NOMO-1 treated with dmso at 0.1 percent for 144 hours (cell line): ENCODE measurements at regions not wholly inside any gene's neighbourhood (a gene's known extent, or its start where the extent isn't known, plus 50 kb on each side); places are given as distances from the start of the nearest gene placed in this dataset.

Source experiments
- DNase-seq: peaks from one replicate; lab custom pipeline; 2025; ENCODE audit not compliant: unreplicated experiment; lab: John Stamatoyannopoulos, UW

- DNase-seq = no peak
These were observed 88.2 kb downstream of the TMA16 start for GRCh38 chr4:163582703-163583102.

- DNase-seq = peak; percentile 65
These were observed 93.4 kb downstream of the TMA16 start for GRCh38 chr4:163587867-163588266.

- no peak for DNase-seq
These were observed 94.0 kb downstream of the TMA16 start for GRCh38 chr4:163588532-163588931.

DNA sequence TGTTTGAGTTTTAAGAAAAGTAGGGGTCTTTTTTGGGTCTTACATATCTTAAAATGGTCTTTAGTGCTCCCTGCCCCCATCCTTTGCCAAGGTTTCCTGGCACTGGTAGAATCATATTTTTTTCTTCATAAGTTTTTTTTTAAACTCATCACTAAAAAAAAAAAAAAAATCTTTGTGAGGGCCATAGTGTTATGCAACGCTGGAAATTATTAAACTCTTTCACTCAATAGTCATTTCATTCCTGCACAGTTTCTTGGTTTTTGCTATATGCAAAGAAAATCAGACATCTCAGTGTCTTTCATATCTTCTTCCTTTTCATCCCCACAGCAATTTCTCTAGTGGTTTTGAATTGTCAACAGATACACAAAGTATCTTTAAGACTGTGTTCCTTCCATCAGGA, 95.6 kb downstream of the TMA16 start:
- no peak for DNase-seq

- DNase-seq = no peak
These were observed 96.3 kb downstream of the TMA16 start for GRCh38 chr4:163590619-163591264.

DNA sequence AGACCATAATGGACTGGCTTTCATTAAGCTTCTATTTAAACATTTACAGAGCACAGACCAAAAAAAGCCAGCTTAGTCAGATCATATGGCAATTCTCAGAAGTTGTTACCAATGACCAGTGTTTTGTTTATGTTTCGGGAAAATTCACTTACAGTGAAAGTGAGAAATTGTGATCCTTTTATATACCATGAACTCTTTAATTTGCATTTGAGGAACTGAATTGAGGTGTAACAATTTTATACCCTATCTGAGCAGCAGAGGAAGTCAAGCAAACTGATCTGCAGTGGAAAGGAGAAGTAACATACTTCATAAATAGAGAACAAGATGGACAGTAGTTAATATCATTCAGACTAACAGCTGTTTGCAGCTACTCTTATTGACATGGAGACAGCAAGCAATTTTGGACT, 97.1 kb downstream of the TMA16 start:
- peak; percentile 64 for DNase-seq

- DNase-seq = no peak
These were observed 97.7 kb downstream of the TMA16 start for GRCh38 chr4:163592212-163592611.

GRCh38 chr4:163595580-163595979, 101.1 kb downstream of the TMA16 start:
- peak; percentile 37 for DNase-seq

- DNase-seq = no peak
These were observed 103.5 kb downstream of the TMA16 start for GRCh38 chr4:163598028-163598427.

DNA sequence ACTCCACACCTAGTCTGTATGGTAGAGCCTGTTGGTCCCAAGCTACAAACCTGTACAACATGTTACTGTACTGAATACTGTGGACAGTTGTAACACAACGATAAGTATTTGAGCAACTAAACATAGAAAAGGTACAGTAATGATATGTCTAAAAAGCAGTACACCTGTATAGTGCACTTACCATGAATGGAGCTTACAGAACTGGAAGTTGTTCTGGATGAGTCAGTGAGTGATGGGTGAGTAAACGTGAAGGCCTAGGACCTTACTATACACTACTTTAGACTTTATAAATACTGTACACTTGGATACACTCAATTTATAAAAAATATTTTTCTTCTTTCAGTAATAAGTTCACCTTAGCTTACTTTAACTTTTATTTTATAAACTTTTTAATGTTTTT, 104.0 kb downstream of the TMA16 start:
- DNase-seq = no peak

- DNase-seq = peak; percentile 87
These were observed 106.2 kb downstream of the TMA16 start for GRCh38 chr4:163600727-163601126.

GRCh38 chr4:163603257-163603656, 108.8 kb downstream of the TMA16 start:
- no peak for DNase-seq

DNA sequence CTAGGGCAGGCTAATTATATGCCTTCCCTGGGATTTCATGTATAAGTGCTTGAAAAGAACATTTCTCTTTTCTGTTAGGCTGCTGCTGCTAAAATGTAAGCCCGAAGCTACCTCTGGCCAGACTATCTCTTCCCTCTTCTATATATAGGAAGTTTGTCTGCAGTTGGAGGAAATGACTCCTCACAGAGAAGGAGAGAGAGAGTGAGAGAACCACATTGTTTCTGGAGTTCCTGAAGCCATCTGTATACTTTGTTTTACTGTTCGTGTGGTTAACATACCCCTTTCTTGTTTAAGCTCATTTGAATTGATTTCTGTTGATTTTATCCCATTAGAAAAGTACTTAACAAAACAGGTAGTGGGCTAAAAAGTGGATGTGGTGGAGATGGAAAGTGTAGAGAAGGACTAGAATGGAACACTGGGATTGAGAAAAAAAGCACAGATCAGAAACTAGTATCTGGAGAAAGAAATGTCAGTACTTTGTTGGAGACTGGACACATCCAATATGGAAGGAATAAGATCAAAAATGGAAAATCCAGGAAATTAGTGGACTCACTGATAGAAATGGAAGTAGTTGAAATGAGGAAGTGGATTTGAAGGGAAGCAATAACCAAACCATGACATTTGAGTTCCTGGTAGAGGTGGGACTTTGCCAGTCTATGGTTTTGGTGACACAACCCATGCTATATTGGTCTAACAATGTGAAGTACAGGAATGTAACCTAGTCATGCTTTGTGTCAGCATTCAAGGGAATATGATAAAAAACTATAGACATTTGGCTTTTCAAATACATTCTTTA, 112.6 kb downstream of the TMA16 start:
- peak; percentile 65 for DNase-seq

- DNase-seq = no peak
These were observed 114.5 kb downstream of the TMA16 start for GRCh38 chr4:163609019-163609418.

DNA sequence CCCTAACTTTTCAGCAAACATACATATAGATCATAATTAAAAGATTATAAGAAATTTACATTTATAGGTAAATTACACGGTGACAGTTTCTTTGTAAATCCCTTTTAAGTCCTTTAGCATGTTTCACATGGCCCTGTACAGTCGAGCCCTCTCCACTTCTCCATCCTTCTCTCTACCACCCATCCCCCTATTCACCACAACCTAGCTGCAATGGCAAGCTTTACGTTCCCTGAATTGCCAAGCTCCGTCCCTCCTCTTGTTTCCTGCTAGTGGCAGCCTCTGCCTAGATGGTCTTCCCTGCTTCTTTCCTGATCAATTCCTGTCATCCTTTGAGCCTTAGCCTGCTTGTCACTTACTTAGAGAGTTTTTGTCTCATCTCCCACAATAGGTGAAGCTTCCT, 116.2 kb downstream of the TMA16 start:
- no peak for DNase-seq

DNA sequence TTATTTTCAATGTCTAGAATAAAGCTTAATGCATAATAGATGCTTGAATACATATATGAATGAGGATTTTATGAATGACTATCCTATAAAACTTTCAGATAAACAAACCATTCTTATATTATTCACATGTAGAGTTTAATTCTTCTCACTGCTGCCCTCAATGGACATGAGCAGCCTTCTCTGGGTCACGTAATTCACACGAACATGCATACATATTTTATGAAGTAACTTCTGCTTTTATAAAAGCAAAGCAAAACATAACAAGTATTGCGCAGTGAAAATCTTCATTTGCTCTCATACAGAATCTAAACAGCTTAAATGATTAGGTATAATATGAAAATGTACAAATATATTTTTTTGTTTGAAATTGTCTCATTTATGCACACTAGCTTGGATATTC, 116.7 kb downstream of the TMA16 start:
- peak; percentile 12 for DNase-seq

DNA sequence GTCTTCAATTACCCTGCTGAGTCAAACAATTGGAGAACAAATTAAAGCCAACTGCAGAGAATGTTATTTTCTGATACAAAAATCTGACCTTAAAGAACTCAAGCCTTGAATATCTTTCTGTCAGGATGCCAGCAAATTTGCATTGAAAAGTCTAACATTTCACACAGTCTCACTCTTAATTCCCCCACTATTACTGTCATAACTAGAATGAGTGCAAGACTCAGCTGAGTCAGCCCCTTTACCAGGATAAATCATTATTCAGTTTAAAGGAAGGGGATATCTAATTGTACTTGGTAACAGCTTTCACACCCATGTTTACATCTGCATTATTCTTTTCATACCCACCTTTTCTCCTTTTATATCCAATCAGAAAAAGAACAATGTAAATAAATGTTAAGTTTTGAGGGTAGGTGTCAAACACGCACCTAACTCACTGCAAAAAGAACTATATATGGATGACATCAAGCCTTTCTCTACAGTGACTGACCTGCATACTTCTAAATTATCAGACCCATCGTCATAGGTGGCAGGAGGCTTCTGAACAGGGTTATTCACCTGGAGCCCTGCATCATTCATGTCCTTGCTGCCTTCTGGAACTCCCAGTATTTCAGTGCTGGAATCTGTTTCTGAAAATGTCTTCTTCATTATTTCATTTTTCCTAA, 117.4 kb downstream of the TMA16 start:
- no peak for DNase-seq

DNA sequence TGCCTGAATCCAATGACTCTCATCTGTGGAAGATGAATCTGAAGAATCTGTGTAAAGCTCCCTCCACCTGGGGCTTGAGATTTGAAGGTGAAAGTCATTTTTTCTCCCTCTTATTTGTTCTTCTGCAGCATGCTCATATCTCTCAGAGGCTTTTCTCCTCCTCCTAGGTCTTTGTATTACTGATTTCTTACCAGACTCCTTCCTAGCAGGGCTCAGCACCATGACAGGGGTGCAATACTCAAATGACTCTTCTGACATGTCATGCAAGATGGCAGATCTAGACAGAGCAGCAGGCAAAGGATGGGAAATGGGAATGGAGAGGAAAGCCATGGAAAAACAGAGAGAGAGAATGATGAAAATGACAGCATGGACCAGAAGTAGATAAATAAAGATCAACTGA, 118.3 kb downstream of the TMA16 start:
- DNase-seq = no peak

- DNase-seq = peak; percentile 74
These were observed 118.9 kb downstream of the TMA16 start for GRCh38 chr4:163613383-163613782.

- DNase-seq = no peak
These were observed 120.4 kb downstream of the TMA16 start for GRCh38 chr4:163614866-163615265.

DNA sequence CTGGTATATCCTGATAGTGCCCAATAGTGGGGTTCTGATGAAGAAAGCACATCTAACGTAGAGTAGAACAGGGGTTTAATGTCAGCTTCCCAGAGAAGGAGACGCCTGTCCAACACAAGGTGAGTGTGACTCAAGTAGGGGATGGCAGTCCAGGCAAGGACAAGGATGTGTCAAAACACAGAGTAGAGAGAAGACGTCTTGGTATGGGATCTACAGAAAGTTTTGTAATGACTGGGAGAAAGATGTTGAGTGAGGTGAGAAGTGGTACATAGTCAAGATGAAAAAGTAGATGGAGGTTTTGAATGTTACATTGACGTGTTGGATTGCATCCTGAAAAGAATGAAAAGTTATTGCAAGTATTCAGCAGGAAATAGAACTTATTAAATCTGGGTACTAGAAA, 124.4 kb downstream of the TMA16 start:
- no peak for DNase-seq

- no peak for DNase-seq
These were observed 126.2 kb downstream of the TMA16 start for GRCh38 chr4:163620738-163621137.
